MM.1S (cell line): ENCODE measurements at regions not wholly inside any gene's neighbourhood (a gene's known extent, or its start where the extent isn't known, plus 50 kb on each side); places are given as distances from the start of the nearest gene placed in this dataset.

ENCODE experiments used
- DNase-seq: peaks from one replicate; pipeline ENCODE4 v3.0.0-alpha.2; 2015
- H2AFZ ChIP-seq: fragments of 300-600 bp; sonication (generic); 2 replicates; pipeline ENCODE4 v1.6.0; 2016; ENCODE audit warnings: antibody characterized with exemption, low read length
- H3F3A ChIP-seq: fragments of 300-600 bp; sonication (generic); 2 replicates; pipeline ENCODE4 v1.6.1; 2016; ENCODE audit warnings: mild to moderate bottlenecking, antibody characterized with exemption, low read length, moderate library complexity, mixed read lengths; ENCODE audit not compliant: insufficient read depth
- H3K27ac ChIP-seq: fragments of 300-600 bp; sonication (generic); 2 replicates; pipeline ENCODE4 v1.5.1; 2016; ENCODE audit warnings: mild to moderate bottlenecking, low read length
- H3K27me3 ChIP-seq: fragments of 300-600 bp; sonication (generic); replicated peaks from 2 replicates; pipeline ENCODE4 v1.6.0; 2016; ENCODE audit warnings: low read length; ENCODE audit not compliant: insufficient read depth
- H3K36me3 ChIP-seq: fragments of 300-600 bp; sonication (generic); replicated peaks from 2 replicates; pipeline ENCODE4 v1.6.1; 2016; ENCODE audit warnings: mild to moderate bottlenecking, low read length, mixed read lengths; ENCODE audit not compliant: insufficient read depth
- H3K4me1 ChIP-seq: fragments of 300-600 bp; sonication (generic); 2 replicates; pipeline ENCODE4 v1.6.1; 2016; ENCODE audit warnings: low read length, mixed read lengths
- H3K4me2 ChIP-seq: fragments of 300-600 bp; sonication (generic); 2 replicates; pipeline ENCODE4 v1.6.0; 2016; ENCODE audit warnings: low read depth, low read length
- H3K4me3 ChIP-seq: fragments of 300-600 bp; sonication (generic); 2 replicates; pipeline ENCODE4 v1.5.1; 2016; ENCODE audit warnings: low read length, mixed read lengths
- H3K79me2 ChIP-seq: fragments of 300-600 bp; sonication (generic); 2 replicates; pipeline ENCODE4 v1.6.1; 2016; ENCODE audit warnings: mixed run types, low read length, mixed read lengths
- H3K9ac ChIP-seq: fragments of 300-600 bp; sonication (generic); 2 replicates; pipeline ENCODE4 v1.6.1; 2016; ENCODE audit warnings: low read length, mixed read lengths
- H3K9me2 ChIP-seq: fragments of 300-600 bp; sonication (generic); replicated peaks from 2 replicates; pipeline ENCODE4 v1.6.1; 2016; ENCODE audit warnings: mild to moderate bottlenecking, low read length, mixed read lengths; ENCODE audit not compliant: insufficient read depth
- H3K9me3 ChIP-seq: fragments of 300-600 bp; sonication (generic); replicated peaks from 2 replicates; pipeline ENCODE4 v1.6.1; 2016; ENCODE audit warnings: mild to moderate bottlenecking, low read length, mixed read lengths; ENCODE audit not compliant: insufficient read depth
- H4K20me1 ChIP-seq: fragments of 300-600 bp; sonication (generic); 2 replicates; pipeline ENCODE4 v1.6.1; 2016; ENCODE audit warnings: mild to moderate bottlenecking, low read length, moderate library complexity, mixed read lengths; ENCODE audit not compliant: insufficient read depth
- CTCF ChIP-seq: fragments of 300-600 bp; sonication (generic); IDR thresholded peaks from 2 replicates; pipeline ENCODE4 v1.5.1; 2016; ENCODE audit warnings: antibody characterized with exemption, low read length, mixed read lengths
- EZH2 ChIP-seq: fragments of 300-600 bp; sonication (generic); optimal IDR thresholded peaks from 2 replicates; pipeline ENCODE3; 2017; ENCODE audit warnings: low read depth, mild to moderate bottlenecking, antibody characterized with exemption, low read length, mixed read lengths
- EZH2phosphoT487 ChIP-seq: fragments of 300-600 bp; sonication (generic); IDR thresholded peaks from 2 replicates; pipeline ENCODE4 v1.6.1; 2018; ENCODE audit warnings: antibody characterized with exemption, low read length

- H3K79me2 ChIP-seq = no peaks in the 10 kb centered on the region
- no peak overlapping the region for H3K27ac ChIP-seq
- no peaks in the 10 kb centered on the region for H4K20me1 ChIP-seq
- no peak overlapping the region for H2AFZ ChIP-seq
- H3K9me2 ChIP-seq = no peaks in the 10 kb centered on the region
- no peak for DNase-seq
- H3K27me3 ChIP-seq = no peaks in the 10 kb centered on the region
- H3K36me3 ChIP-seq = no peaks in the 10 kb centered on the region
- no peaks in the 10 kb centered on the region for H3K4me1 ChIP-seq
- no peak overlapping the region for H3K9ac ChIP-seq
- H3K4me3 ChIP-seq = no peak overlapping the region
- no peaks in the 10 kb centered on the region for H3K9me3 ChIP-seq
- no peak overlapping the region for H3K4me2 ChIP-seq
- no peaks in the 10 kb centered on the region for H3F3A ChIP-seq
- TF ChIP-seq EZH2 (no peak), EZH2phosphoT487 (no peak), CTCF (no peak)
These were observed 746.8 kb upstream of the SLC10A2 start for GRCh38 chr13:103812971-103813370.

- no peak overlapping the region for H3K27ac ChIP-seq
- no peaks in the 10 kb centered on the region for H3K4me1 ChIP-seq
- no peak overlapping the region for H3K4me3 ChIP-seq
- no peaks in the 10 kb centered on the region for H3K79me2 ChIP-seq
- H3K27me3 ChIP-seq = no peaks in the 10 kb centered on the region
- no peak overlapping the region for H3K9ac ChIP-seq
- TF ChIP-seq EZH2 (no peak), EZH2phosphoT487 (no peak), CTCF (no peak)
- no peak for DNase-seq
- H3K9me2 ChIP-seq = no peaks in the 10 kb centered on the region
- H3F3A ChIP-seq = no peaks in the 10 kb centered on the region
- no peak overlapping the region for H3K4me2 ChIP-seq
- no peak overlapping the region for H2AFZ ChIP-seq
- no peaks in the 10 kb centered on the region for H3K9me3 ChIP-seq
- H4K20me1 ChIP-seq = no peaks in the 10 kb centered on the region
- H3K36me3 ChIP-seq = no peaks in the 10 kb centered on the region
These were observed 746.3 kb upstream of the SLC10A2 start for GRCh38 chr13:103812558-103812957.

- H2AFZ ChIP-seq = no peak overlapping the region
- H3K9ac ChIP-seq = no peak overlapping the region
- no peak overlapping the region for H3K27ac ChIP-seq
- no peaks in the 10 kb centered on the region for H3F3A ChIP-seq
- H3K79me2 ChIP-seq = no peaks in the 10 kb centered on the region
- no peaks in the 10 kb centered on the region for H3K9me3 ChIP-seq
- H4K20me1 ChIP-seq = no peaks in the 10 kb centered on the region
- H3K4me1 ChIP-seq = no peaks in the 10 kb centered on the region
- peak; percentile 52 for DNase-seq
- no peak for TF ChIP-seq EZH2
- TF ChIP-seq EZH2phosphoT487 = no peak
- no peak for TF ChIP-seq CTCF
- H3K4me3 ChIP-seq = no peak overlapping the region
- no peaks in the 10 kb centered on the region for H3K27me3 ChIP-seq
- no peak overlapping the region for H3K4me2 ChIP-seq
- H3K9me2 ChIP-seq = no peaks in the 10 kb centered on the region
- no peaks in the 10 kb centered on the region for H3K36me3 ChIP-seq
These were observed 743.8 kb upstream of the SLC10A2 start for GRCh38 chr13:103810026-103810425.

DNA sequence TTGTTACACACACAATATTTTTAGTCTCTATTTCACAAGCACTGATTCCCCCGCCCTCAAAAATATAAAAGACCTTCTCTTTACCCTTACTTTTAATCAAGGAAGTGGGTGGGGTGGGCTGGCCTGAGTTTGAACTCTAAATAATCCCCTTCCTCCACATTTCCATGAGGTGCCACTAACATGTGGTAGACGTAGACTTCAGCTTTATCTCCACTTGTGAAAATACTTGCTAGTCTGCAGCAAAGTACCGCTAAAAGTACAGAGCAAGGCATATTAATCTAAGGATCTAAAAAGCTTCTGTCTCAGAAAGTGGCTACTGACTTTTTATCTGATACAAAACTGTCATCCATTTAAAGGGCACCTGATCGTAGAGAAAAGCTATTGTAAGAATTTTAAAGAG lies 739.6 kb upstream of the SLC10A2 start:
- H3K9me3 ChIP-seq = no peaks in the 10 kb centered on the region
- H3K79me2 ChIP-seq = no peaks in the 10 kb centered on the region
- H3K4me2 ChIP-seq = no peak overlapping the region
- no peak overlapping the region for H3K27ac ChIP-seq
- no peak overlapping the region for H2AFZ ChIP-seq
- no peaks in the 10 kb centered on the region for H3F3A ChIP-seq
- no peaks in the 10 kb centered on the region for H3K9me2 ChIP-seq
- H3K27me3 ChIP-seq = no peaks in the 10 kb centered on the region
- H3K9ac ChIP-seq = no peak overlapping the region
- no peaks in the 10 kb centered on the region for H4K20me1 ChIP-seq
- no peaks in the 10 kb centered on the region for H3K4me1 ChIP-seq
- no peak for TF ChIP-seq CTCF
- no peak for TF ChIP-seq EZH2
- TF ChIP-seq EZH2phosphoT487 = no peak
- no peaks in the 10 kb centered on the region for H3K36me3 ChIP-seq
- no peak for DNase-seq
- H3K4me3 ChIP-seq = no peak overlapping the region
